OCI-LY1 (cell line): ENCODE measurements at regions not wholly inside any gene's neighbourhood (a gene's known extent, or its start where the extent isn't known, plus 50 kb on each side); places are given as distances from the start of the nearest gene placed in this dataset.

Experiments
- CTCF ChIP-seq: fragments of 200-600 bp; sonication (generic), shearing (Covaris generic); IDR thresholded peaks from 2 replicates; pipeline ENCODE4 v1.5.1; 2017; ENCODE audit warnings: mild to moderate bottlenecking, antibody characterized with exemption, low read length, moderate library complexity, mixed read lengths
- EZH2 ChIP-seq: fragments of 200-600 bp; sonication (generic), shearing (Covaris generic); IDR thresholded peaks from 2 replicates; pipeline ENCODE4 v1.8.0; 2017; ENCODE audit warnings: borderline replicate concordance, mixed run types, mild to moderate bottlenecking, antibody characterized with exemption, low read length, moderate library complexity, mixed read lengths

DNA sequence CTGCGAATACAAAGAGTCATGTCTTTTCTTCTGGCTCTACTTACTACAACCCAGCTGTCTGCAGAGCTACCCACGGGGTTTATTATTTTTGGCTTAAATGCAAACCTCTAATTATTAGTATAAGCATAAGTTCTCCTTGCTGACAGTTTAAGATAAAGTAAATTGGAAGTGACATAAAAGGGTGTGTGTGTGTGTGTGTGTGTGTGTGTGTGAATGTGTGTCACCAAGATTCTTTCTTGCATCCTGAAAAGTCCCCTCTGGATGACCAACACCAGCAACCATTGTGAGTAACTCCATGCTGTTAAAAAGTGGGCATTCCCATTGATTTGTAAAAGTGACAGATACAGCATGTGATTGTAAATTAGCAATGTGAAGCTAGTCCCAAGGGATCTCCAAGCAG, 803.8 kb upstream of the ZNF608 start:
- no peak for TF ChIP-seq CTCF
- no peak for TF ChIP-seq EZH2
